Endothelial cell (in vitro differentiated cells): ENCODE measurements at regions not wholly inside any gene's neighbourhood (a gene's known extent, or its start where the extent isn't known, plus 50 kb on each side); places are given as distances from the start of the nearest gene placed in this dataset.

Experiments
- DNase-seq: peaks from one replicate; pipeline ENCODE4 v3.0.0; 2021; ENCODE audit warnings: low spot score
- H3K27ac Mint-ChIP-seq: one replicate; pipeline ENCODE4 v1.8.0; 2021; ENCODE audit warnings: mixed read lengths, inconsistent platforms; ENCODE audit not compliant: unreplicated experiment
- H3K27me3 Mint-ChIP-seq: one replicate; pipeline ENCODE4 v1.8.0; 2021; ENCODE audit warnings: mild to moderate bottlenecking, moderate library complexity, mixed read lengths, inconsistent platforms; ENCODE audit not compliant: unreplicated experiment
- H3K36me3 Mint-ChIP-seq: one replicate; pipeline ENCODE4 v1.8.0; 2021; ENCODE audit warnings: mild to moderate bottlenecking, low read depth, mixed read lengths, inconsistent platforms; ENCODE audit not compliant: unreplicated experiment
- H3K4me1 Mint-ChIP-seq: one replicate; pipeline ENCODE4 v1.8.0; 2021; ENCODE audit warnings: mild to moderate bottlenecking, mixed read lengths, inconsistent platforms; ENCODE audit not compliant: unreplicated experiment
- H3K4me3 Mint-ChIP-seq: one replicate; pipeline ENCODE4 v1.8.0; 2021; ENCODE audit warnings: mild to moderate bottlenecking, mixed read lengths, inconsistent platforms; ENCODE audit not compliant: unreplicated experiment
- H3K9me3 Mint-ChIP-seq: one replicate; pipeline ENCODE4 v1.8.0; 2021; ENCODE audit warnings: mixed read lengths, inconsistent platforms; ENCODE audit not compliant: unreplicated experiment
- CTCF ChIP-seq: fragments of 200-600 bp; sonication (generic); IDR thresholded peaks from one replicate; pipeline ENCODE4 v1.5.0; 2021; ENCODE audit warnings: antibody characterized with exemption; ENCODE audit not compliant: unreplicated experiment

GRCh38 chr14:101155575-101155974 lies 252.1 kb upstream of the RTL1 start:
- no peaks in the 10 kb centered on the region for H3K36me3 Mint-ChIP-seq
- no peak for TF ChIP-seq CTCF
- no peak for DNase-seq
- peaks cover 1% of the 10 kb centered on the region for H3K27me3 Mint-ChIP-seq
- H3K9me3 Mint-ChIP-seq: no peaks in the 10 kb centered on the region
- H3K27ac Mint-ChIP-seq: no peak overlapping the region
- no peak overlapping the region for H3K4me3 Mint-ChIP-seq
- peaks cover 8% of the 10 kb centered on the region for H3K4me1 Mint-ChIP-seq

- no peak overlapping the region for H3K27ac Mint-ChIP-seq
- H3K36me3 Mint-ChIP-seq: no peaks in the 10 kb centered on the region
- H3K4me3 Mint-ChIP-seq: no peak overlapping the region
- no peaks in the 10 kb centered on the region for H3K4me1 Mint-ChIP-seq
- peaks cover 10% of the 10 kb centered on the region for H3K9me3 Mint-ChIP-seq
- H3K27me3 Mint-ChIP-seq: no peaks in the 10 kb centered on the region
- TF ChIP-seq CTCF: no peak
- DNase-seq: no peak
Observed at GRCh38 chr14:101167428-101167827, 263.9 kb upstream of the RTL1 start.

GRCh38 chr14:101169267-101169666 lies 265.7 kb upstream of the RTL1 start:
- H3K9me3 Mint-ChIP-seq: peaks cover 14% of the 10 kb centered on the region
- TF ChIP-seq CTCF: no peak
- no peaks in the 10 kb centered on the region for H3K4me1 Mint-ChIP-seq
- H3K27me3 Mint-ChIP-seq: no peaks in the 10 kb centered on the region
- no peak for DNase-seq
- no peak overlapping the region for H3K4me3 Mint-ChIP-seq
- H3K36me3 Mint-ChIP-seq: peaks cover 9% of the 10 kb centered on the region
- no peak overlapping the region for H3K27ac Mint-ChIP-seq

GRCh38 chr14:101171650-101172049 lies 268.1 kb upstream of the RTL1 start:
- peaks cover 11% of the 10 kb centered on the region for H3K9me3 Mint-ChIP-seq
- H3K4me1 Mint-ChIP-seq: no peaks in the 10 kb centered on the region
- DNase-seq: no peak
- peaks cover 9% of the 10 kb centered on the region for H3K36me3 Mint-ChIP-seq
- no peaks in the 10 kb centered on the region for H3K27me3 Mint-ChIP-seq
- H3K4me3 Mint-ChIP-seq: no peak overlapping the region
- H3K27ac Mint-ChIP-seq: no peak overlapping the region
- TF ChIP-seq CTCF: no peak

- Mint-ChIP-seq H3K9me3 (peaks cover 10% of the 10 kb centered on the region), H3K27ac (no peak overlapping the region), H3K4me3 (no peak overlapping the region), H3K4me1 (no peaks in the 10 kb centered on the region), H3K36me3 (peaks cover 9% of the 10 kb centered on the region), H3K27me3 (peaks cover 7% of the 10 kb centered on the region)
- no peak for TF ChIP-seq CTCF
- DNase-seq: no peak
Observed at GRCh38 chr14:101173698-101174521, 270.4 kb upstream of the RTL1 start.
